D721Med (cell line): ENCODE measurements at regions not wholly inside any gene's neighbourhood (a gene's known extent, or its start where the extent isn't known, plus 50 kb on each side); places are given as distances from the start of the nearest gene placed in this dataset.
"Not testable (repeated sequence)": the region's sequence is repeated elsewhere in the genome, so short reads cannot be mapped to it uniquely, and the experiment has no call there.

Experiments used
- DNase-seq: peaks from one replicate; pipeline ENCODE4 v3.0.0; 2011; ENCODE audit warnings: low spot score; ENCODE audit not compliant: insufficient read length
- FAIRE-seq: peaks from 2 replicates; lab custom pipeline; 2011; peaks lifted over from hg19 to GRCh38; lab: Jason Lieb, UNC
- CTCF ChIP-seq: IDR thresholded peaks from 2 replicates; pipeline ENCODE4 v1.5.1; 2012; ENCODE audit warnings: mild to moderate bottlenecking, control low read depth; ENCODE audit not compliant: insufficient read depth; ENCODE audit errors: missing control alignments

- no peak for FAIRE-seq
- no peak for DNase-seq
- no peak for TF ChIP-seq CTCF
Observed at GRCh38 chrX:4005281-4005680, 291.8 kb upstream of the PRKX start.

- FAIRE-seq = no peak
- TF ChIP-seq CTCF = no peak
- no peak for DNase-seq
Observed at GRCh38 chrX:4004822-4005221, 291.4 kb upstream of the PRKX start.

GRCh38 chrX:3994315-3994714, 280.9 kb upstream of the PRKX start:
- TF ChIP-seq CTCF = no peak
- no peak for FAIRE-seq
- DNase-seq = no peak

- FAIRE-seq = no peak
- DNase-seq = no peak
- TF ChIP-seq CTCF = no peak
Observed at GRCh38 chrX:3990569-3990968, 277.1 kb upstream of the PRKX start.

- DNase-seq = not testable (repeated sequence)
- FAIRE-seq = peak; percentile 41
Observed at GRCh38 chrX:3972104-3972858, 258.8 kb upstream of the PRKX start.

GRCh38 chrX:3968749-3969148, 255.3 kb upstream of the PRKX start:
- no peak for TF ChIP-seq CTCF
- DNase-seq = no peak
- no peak for FAIRE-seq

- FAIRE-seq (no peak), DNase-seq (no peak)
- no peak for TF ChIP-seq CTCF
Observed at GRCh38 chrX:3963980-3964379, 250.5 kb upstream of the PRKX start.
